Activated naive CD8-positive, alpha-beta T cell treated with anti-CD3 and anti-CD28 coated beads, Interleukin-2, amount 10 ng/mL, durations not matched to agents 7 days and 5 days (primary cell): ENCODE measurements at regions not wholly inside any gene's neighbourhood (a gene's known extent, or its start where the extent isn't known, plus 50 kb on each side); places are given as distances from the start of the nearest gene placed in this dataset.
A peak's percentile ranks its signal among the peaks of the same experiment; 100 is the strongest.

Experiments used
- ATAC-seq: fragments of 150-1000 bp; cut with Tn5 transposase; one replicate; pipeline ENCODE4 v1.10.0; 2021; ENCODE audit warnings: low read depth, moderate library complexity
- POLR2A ChIA-PET: fragments of 350-600 bp; sonication (Branson Sonifier 250); formaldehyde crosslinking; loops from one replicate; lab custom pipeline; 2021; ENCODE audit warnings: antibody characterized with exemption; lab: Charles Lee
- DNase-seq: peaks from one replicate; pipeline ENCODE4 v3.0.0; 2021
- H3K27ac Mint-ChIP-seq: one replicate; pipeline ENCODE4 v1.8.0; 2022; ENCODE audit warnings: mild to moderate bottlenecking, mixed read lengths
- H3K27me3 Mint-ChIP-seq: one replicate; pipeline ENCODE4 v1.8.0; 2022; ENCODE audit warnings: mild to moderate bottlenecking, moderate library complexity, mixed read lengths
- H3K36me3 Mint-ChIP-seq: one replicate; pipeline ENCODE4 v1.8.0; 2021; ENCODE audit warnings: mild to moderate bottlenecking, mixed read lengths
- H3K4me1 Mint-ChIP-seq: one replicate; pipeline ENCODE4 v1.8.0; 2021; ENCODE audit warnings: mixed read lengths
- H3K4me3 Mint-ChIP-seq: one replicate; pipeline ENCODE4 v1.8.0; 2022; ENCODE audit warnings: mild to moderate bottlenecking, moderate library complexity, mixed read lengths
- H3K9me3 Mint-ChIP-seq: one replicate; pipeline ENCODE4 v1.8.0; 2021; ENCODE audit warnings: mixed read lengths

GRCh38 chr1:101332633-101333032 lies 95.8 kb downstream of the S1PR1 start:
- ATAC-seq = no peak
- peaks cover 2% of the 10 kb centered on the region for H3K27me3 Mint-ChIP-seq
- DNase-seq = no peak
- peaks cover 26% of the 10 kb centered on the region for H3K9me3 Mint-ChIP-seq
- H3K36me3 Mint-ChIP-seq = peaks cover 21% of the 10 kb centered on the region
- no peak overlapping the region for H3K4me3 Mint-ChIP-seq
- POLR2A ChIA-PET = no interaction called here
- H3K4me1 Mint-ChIP-seq = peaks cover 18% of the 10 kb centered on the region
- H3K27ac Mint-ChIP-seq = no peak overlapping the region

GRCh38 chr1:101333186-101333585 lies 96.4 kb downstream of the S1PR1 start:
- peaks cover 18% of the 10 kb centered on the region for H3K4me1 Mint-ChIP-seq
- no peak overlapping the region for H3K27ac Mint-ChIP-seq
- H3K9me3 Mint-ChIP-seq = peaks cover 27% of the 10 kb centered on the region
- POLR2A ChIA-PET = no interaction called here
- H3K4me3 Mint-ChIP-seq = no peak overlapping the region
- ATAC-seq (no peak), DNase-seq (no peak)
- peaks cover 2% of the 10 kb centered on the region for H3K27me3 Mint-ChIP-seq
- H3K36me3 Mint-ChIP-seq = peaks cover 23% of the 10 kb centered on the region

GRCh38 chr1:101337968-101338367 lies 101.1 kb downstream of the S1PR1 start:
- Mint-ChIP-seq H3K4me1 (peaks cover 8% of the 10 kb centered on the region), H3K36me3 (peaks cover 23% of the 10 kb centered on the region), H3K27me3 (peaks cover 2% of the 10 kb centered on the region), H3K9me3 (peaks cover 25% of the 10 kb centered on the region), H3K4me3 (no peak overlapping the region), H3K27ac (no peak overlapping the region)
- POLR2A ChIA-PET = interaction anchor here (0.9 kb wide), 1 partner anchor 16 kb away, joined by 3 read pairs; no protein-coding TSS in a partner anchor
- no peak for ATAC-seq
- DNase-seq = no peak

DNA sequence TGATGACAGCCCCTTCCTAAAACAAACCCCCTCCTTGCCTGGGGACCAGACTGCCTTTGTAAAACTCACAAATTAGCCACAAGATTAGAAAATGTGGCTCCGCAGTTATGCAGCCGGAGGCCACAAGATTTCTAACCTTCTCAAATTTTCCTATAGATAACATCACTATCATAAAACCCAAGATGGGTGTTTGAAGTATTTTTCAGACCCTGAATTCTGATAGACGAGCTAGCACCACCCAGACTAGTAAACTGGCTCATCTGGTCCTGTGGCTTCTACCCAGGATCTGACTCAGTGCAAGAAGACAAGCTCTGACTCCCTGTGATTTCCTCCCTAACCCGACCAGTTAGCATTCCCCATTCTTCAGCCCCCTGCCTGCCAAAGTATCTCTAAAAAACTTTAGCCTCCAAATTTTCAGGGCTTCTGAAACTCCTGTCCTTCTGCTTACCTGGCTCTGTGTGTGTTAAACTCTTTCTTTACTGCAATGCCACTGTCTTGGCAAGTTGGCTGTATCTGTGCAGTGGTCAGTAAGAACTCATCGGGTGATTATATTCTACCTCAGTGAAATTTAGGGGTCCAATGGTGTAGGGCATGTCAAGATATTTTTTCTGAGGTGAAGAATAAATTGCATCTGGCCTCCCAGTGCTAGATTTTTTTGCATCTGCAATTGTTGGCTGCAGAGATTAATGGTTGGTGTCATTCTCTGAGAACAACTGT lies 102.1 kb downstream of the S1PR1 start:
- H3K4me1 Mint-ChIP-seq = peaks cover 3% of the 10 kb centered on the region
- POLR2A ChIA-PET = interaction anchor here (0.6 to 0.9 kb wide), 2 partner anchors 16 to 86 kb away, joined by 3 read pairs; no protein-coding TSS in a partner anchor
- ATAC-seq (peak; percentile 54), DNase-seq (no peak)
- H3K4me3 Mint-ChIP-seq = no peak overlapping the region
- peaks cover 27% of the 10 kb centered on the region for H3K9me3 Mint-ChIP-seq
- H3K36me3 Mint-ChIP-seq = peaks cover 24% of the 10 kb centered on the region
- no peak overlapping the region for H3K27ac Mint-ChIP-seq
- H3K27me3 Mint-ChIP-seq = peaks cover 2% of the 10 kb centered on the region

- H3K27me3 Mint-ChIP-seq = no peaks in the 10 kb centered on the region
- no peak for DNase-seq
- no peak for ATAC-seq
- H3K36me3 Mint-ChIP-seq = peaks cover 18% of the 10 kb centered on the region
- no peak overlapping the region for H3K27ac Mint-ChIP-seq
- peak overlapping the region; percentile 4 for H3K4me3 Mint-ChIP-seq
- H3K9me3 Mint-ChIP-seq = peaks cover 6% of the 10 kb centered on the region
- peaks cover 33% of the 10 kb centered on the region for H3K4me1 Mint-ChIP-seq
- POLR2A ChIA-PET = interaction anchor here (1.4 kb wide), 1 partner anchor 35 kb away, joined by 5 read pairs; no protein-coding TSS in a partner anchor
Observed at GRCh38 chr1:101344745-101345144, 107.9 kb downstream of the S1PR1 start.

GRCh38 chr1:101346419-101346818 lies 109.6 kb downstream of the S1PR1 start:
- Mint-ChIP-seq H3K27ac (peak overlapping the region; percentile 82), H3K4me3 (peak overlapping the region; percentile 80), H3K27me3 (no peaks in the 10 kb centered on the region), H3K4me1 (peaks cover 36% of the 10 kb centered on the region), H3K9me3 (peaks cover 6% of the 10 kb centered on the region), H3K36me3 (peaks cover 20% of the 10 kb centered on the region)
- DNase-seq = no peak
- POLR2A ChIA-PET = interaction anchor here (1.0 kb wide), 1 partner anchor 37 kb away, joined by 3 read pairs; no protein-coding TSS in a partner anchor
- no peak for ATAC-seq

DNA sequence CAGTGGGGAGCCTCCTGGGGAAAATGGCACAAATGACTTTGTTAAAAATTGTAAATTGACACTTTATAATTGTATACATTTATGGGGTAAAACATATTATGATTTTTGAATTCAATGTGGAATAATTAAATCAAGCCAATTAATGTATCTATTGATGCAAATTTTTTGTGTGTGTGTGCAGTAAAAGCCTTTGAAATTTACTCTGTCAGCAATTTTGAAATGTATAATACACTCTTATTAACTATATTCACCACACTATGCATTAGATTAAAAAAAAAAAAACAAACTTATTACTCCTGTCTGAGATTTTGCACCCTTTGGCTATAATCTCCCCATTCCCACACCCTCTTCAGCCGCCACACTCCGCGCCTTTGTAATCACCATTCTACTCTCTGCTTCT lies 119.2 kb downstream of the S1PR1 start:
- Mint-ChIP-seq H3K27ac (no peak overlapping the region), H3K4me1 (peaks cover 14% of the 10 kb centered on the region), H3K4me3 (no peak overlapping the region), H3K36me3 (no peaks in the 10 kb centered on the region), H3K9me3 (no peaks in the 10 kb centered on the region), H3K27me3 (peaks cover 6% of the 10 kb centered on the region)
- ATAC-seq (no peak), DNase-seq (no peak)
- POLR2A ChIA-PET = interaction anchor here (2.2 kb wide), 1 partner anchor 47 kb away, joined by 10 read pairs; no protein-coding TSS in a partner anchor

DNA sequence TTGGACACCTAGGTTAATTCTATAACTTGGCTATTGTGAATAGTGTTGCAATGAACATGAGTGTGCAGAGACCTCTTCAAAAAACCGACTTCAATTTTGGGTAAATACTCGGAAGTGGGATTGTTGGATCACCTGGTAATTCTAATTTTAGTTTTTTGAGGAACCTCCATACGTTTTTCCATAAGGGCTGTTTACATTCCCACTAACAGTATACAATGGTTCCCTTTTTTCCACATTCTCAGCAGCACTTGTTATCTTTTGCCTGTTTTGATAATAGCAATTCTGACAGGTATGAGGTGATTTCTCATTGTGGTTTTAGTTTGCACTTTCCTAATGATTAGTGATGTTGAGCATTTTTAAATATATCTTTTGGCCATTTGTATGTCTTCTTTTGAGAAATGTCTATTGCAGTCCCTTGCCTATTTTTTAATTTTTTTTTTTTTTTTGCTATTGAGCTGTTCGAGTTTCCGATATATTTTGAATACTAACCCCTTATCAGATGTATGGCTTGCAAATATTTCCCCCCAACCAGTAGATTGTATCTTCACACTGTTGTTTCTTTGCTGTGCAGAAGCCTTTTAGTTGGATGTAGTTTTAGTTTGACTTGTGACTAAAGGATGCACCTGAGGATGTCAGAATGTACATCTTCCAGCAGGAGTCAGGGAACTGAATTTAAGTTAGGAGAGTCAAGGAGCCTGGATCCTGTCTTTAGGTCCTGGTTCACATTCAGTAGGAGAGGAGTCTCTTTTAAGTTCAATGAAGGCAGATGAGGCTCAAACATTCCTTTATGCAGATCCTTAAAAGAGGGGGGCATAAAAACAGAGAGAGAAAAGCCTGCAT lies 120.0 kb downstream of the S1PR1 start:
- Mint-ChIP-seq H3K4me3 (no peak overlapping the region), H3K27ac (no peak overlapping the region), H3K27me3 (peaks cover 6% of the 10 kb centered on the region), H3K36me3 (no peaks in the 10 kb centered on the region), H3K9me3 (no peaks in the 10 kb centered on the region), H3K4me1 (peaks cover 10% of the 10 kb centered on the region)
- POLR2A ChIA-PET = interaction anchor here (2.2 kb wide), 1 partner anchor 47 kb away, joined by 18 read pairs; no protein-coding TSS in a partner anchor
- ATAC-seq = no peak
- DNase-seq = no peak

DNA sequence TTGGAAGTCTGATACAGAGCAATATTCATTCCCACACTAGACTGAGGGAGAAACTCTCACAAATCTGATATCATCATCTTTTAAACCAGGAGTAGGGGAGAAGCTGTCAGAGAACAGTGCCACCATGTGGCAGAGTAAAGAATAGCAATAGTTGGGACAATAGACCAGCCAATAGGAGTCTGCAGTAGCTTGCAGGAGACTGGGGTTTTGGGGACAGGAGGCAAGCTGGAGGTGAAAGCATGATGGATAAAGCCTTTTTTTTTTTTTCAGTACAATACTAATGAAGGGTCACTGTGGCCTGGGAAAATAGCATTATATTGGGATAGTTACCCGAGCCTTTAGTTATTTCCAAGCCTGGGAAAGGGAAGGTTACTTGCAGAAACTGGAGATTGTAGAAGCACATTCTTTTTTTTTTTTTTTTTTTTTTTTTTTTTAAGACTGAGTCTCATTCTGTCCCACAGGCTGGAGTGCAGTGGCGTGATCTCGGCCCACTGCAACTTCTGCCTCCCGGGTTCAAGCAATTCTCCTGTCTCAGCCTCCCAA lies 120.7 kb downstream of the S1PR1 start:
- Mint-ChIP-seq H3K4me1 (peaks cover 8% of the 10 kb centered on the region), H3K9me3 (no peaks in the 10 kb centered on the region), H3K36me3 (no peaks in the 10 kb centered on the region), H3K27ac (no peak overlapping the region), H3K27me3 (peaks cover 6% of the 10 kb centered on the region), H3K4me3 (no peak overlapping the region)
- ATAC-seq (peak; percentile 96), DNase-seq (no peak)
- POLR2A ChIA-PET = interaction anchor here (0.6 to 2.2 kb wide), 4 partner anchors 40 to 462 kb away, joined by 3 to 18 read pairs (median 3); partner anchors contain the start of gene SLC30A7

GRCh38 chr1:101360506-101360905 lies 123.7 kb downstream of the S1PR1 start:
- POLR2A ChIA-PET = no interaction called here
- Mint-ChIP-seq H3K27ac (no peak overlapping the region), H3K9me3 (no peaks in the 10 kb centered on the region), H3K36me3 (no peaks in the 10 kb centered on the region), H3K4me1 (peaks cover 8% of the 10 kb centered on the region), H3K27me3 (peaks cover 6% of the 10 kb centered on the region), H3K4me3 (no peak overlapping the region)
- ATAC-seq (no peak), DNase-seq (no peak)

GRCh38 chr1:101363891-101364318 lies 127.1 kb downstream of the S1PR1 start:
- ATAC-seq (no peak), DNase-seq (no peak)
- Mint-ChIP-seq H3K4me3 (no peak overlapping the region), H3K4me1 (no peaks in the 10 kb centered on the region), H3K27me3 (no peaks in the 10 kb centered on the region), H3K9me3 (no peaks in the 10 kb centered on the region), H3K27ac (no peak overlapping the region), H3K36me3 (no peaks in the 10 kb centered on the region)
- POLR2A ChIA-PET = no interaction called here

GRCh38 chr1:101364370-101365120 lies 127.7 kb downstream of the S1PR1 start:
- H3K27ac Mint-ChIP-seq = no peak overlapping the region
- no peaks in the 10 kb centered on the region for H3K4me1 Mint-ChIP-seq
- DNase-seq (no peak), ATAC-seq (no peak)
- no peaks in the 10 kb centered on the region for H3K36me3 Mint-ChIP-seq
- no peaks in the 10 kb centered on the region for H3K27me3 Mint-ChIP-seq
- H3K9me3 Mint-ChIP-seq = no peaks in the 10 kb centered on the region
- H3K4me3 Mint-ChIP-seq = no peak overlapping the region
- POLR2A ChIA-PET = no interaction called here

DNA sequence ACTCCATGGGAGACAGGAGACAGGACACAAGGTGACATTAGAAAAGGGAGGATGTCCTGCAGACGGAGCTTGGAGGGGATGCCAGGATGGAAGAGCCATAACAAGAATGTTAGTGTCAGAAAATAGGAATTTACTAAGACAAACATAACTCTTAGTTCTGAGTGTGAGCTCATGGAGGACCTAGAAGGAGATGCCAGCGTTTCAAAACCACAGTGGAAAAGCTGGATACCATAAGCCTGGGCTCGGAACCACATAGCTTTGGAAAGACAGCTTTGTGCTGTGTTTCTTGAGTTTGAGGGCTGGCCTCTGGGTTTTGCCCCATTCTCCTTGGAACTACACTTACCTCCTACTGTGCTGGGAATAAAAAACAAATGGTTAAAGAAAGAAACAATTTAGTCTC lies 128.4 kb downstream of the S1PR1 start:
- no peaks in the 10 kb centered on the region for H3K9me3 Mint-ChIP-seq
- H3K4me3 Mint-ChIP-seq = no peak overlapping the region
- H3K27ac Mint-ChIP-seq = no peak overlapping the region
- H3K27me3 Mint-ChIP-seq = no peaks in the 10 kb centered on the region
- no peak for DNase-seq
- POLR2A ChIA-PET = no interaction called here
- H3K4me1 Mint-ChIP-seq = no peaks in the 10 kb centered on the region
- no peaks in the 10 kb centered on the region for H3K36me3 Mint-ChIP-seq
- no peak for ATAC-seq
